ENCODE measurements at regions not wholly inside any gene's neighbourhood (a gene's known extent, or its start where the extent isn't known, plus 50 kb on each side); places are given as distances from the start of the nearest gene placed in this dataset.
"Not testable (repeated sequence)": the region's sequence is repeated elsewhere in the genome, so short reads cannot be mapped to it uniquely, and the experiment has no call there.

- Mint-ChIP-seq H3K27ac (no peak overlapping the region), H3K4me3 (ENCODE audit: low read depth) (no peak overlapping the region), H3K36me3 (ENCODE audit: insufficient read depth) (no peaks in the 10 kb centered on the region), H3K27me3 (no peaks in the 10 kb centered on the region), H3K9me3 (ENCODE audit: low read depth) (no peaks in the 10 kb centered on the region), H3K4me1 (ENCODE audit: low read depth) (no peaks in the 10 kb centered on the region)
- no peak for TF ChIP-seq CTCF (IDR thresholded peaks at IDR 0.05; ENCODE audit: unreplicated experiment)
- DNase-seq (ENCODE audit: low spot score, unreplicated experiment) = no peak
Observed at GRCh38 chr2:66189553-66189952, 245.4 kb upstream of the MEIS1 start.

- Mint-ChIP-seq H3K36me3 (ENCODE audit: insufficient read depth) (no peaks in the 10 kb centered on the region), H3K27ac (no peak overlapping the region), H3K27me3 (no peaks in the 10 kb centered on the region), H3K9me3 (ENCODE audit: low read depth) (no peaks in the 10 kb centered on the region), H3K4me1 (ENCODE audit: low read depth) (no peaks in the 10 kb centered on the region), H3K4me3 (ENCODE audit: low read depth) (no peak overlapping the region)
- TF ChIP-seq CTCF (IDR thresholded peaks at IDR 0.05; ENCODE audit: unreplicated experiment) = no peak
- no peak for DNase-seq (ENCODE audit: low spot score, unreplicated experiment)
Observed at GRCh38 chr2:66186537-66186936, 248.4 kb upstream of the MEIS1 start.

GRCh38 chr2:66185497-66186054, 249.3 kb upstream of the MEIS1 start:
- H3K27ac Mint-ChIP-seq = no peak overlapping the region

GRCh38 chr2:66177128-66177796, 257.7 kb upstream of the MEIS1 start:
- H3K4me1 Mint-ChIP-seq (ENCODE audit: low read depth); H3K4me3 Mint-ChIP-seq (ENCODE audit: low read depth); H3K9me3 Mint-ChIP-seq (ENCODE audit: low read depth); DNase-seq (ENCODE audit: low spot score, unreplicated experiment); H3K27me3 Mint-ChIP-seq; H3K27ac Mint-ChIP-seq; H3K36me3 Mint-ChIP-seq (ENCODE audit: insufficient read depth): not testable (repeated sequence)

More at GRCh38 chr2:66185497-66186054, 249.3 kb upstream of the MEIS1 start:
- no peaks in the 10 kb centered on the region for H3K4me1 Mint-ChIP-seq (ENCODE audit: low read depth)
- H3K27me3 Mint-ChIP-seq = no peaks in the 10 kb centered on the region
- no peak for DNase-seq (ENCODE audit: low spot score, unreplicated experiment)
- H3K4me3 Mint-ChIP-seq (ENCODE audit: low read depth) = no peak overlapping the region
- H3K9me3 Mint-ChIP-seq (ENCODE audit: low read depth) = no peaks in the 10 kb centered on the region
- no peaks in the 10 kb centered on the region for H3K36me3 Mint-ChIP-seq (ENCODE audit: insufficient read depth)
- no peak for TF ChIP-seq CTCF (IDR thresholded peaks at IDR 0.05; ENCODE audit: unreplicated experiment)

- Mint-ChIP-seq H3K27me3 (no peaks in the 10 kb centered on the region), H3K27ac (no peak overlapping the region), H3K36me3 (ENCODE audit: insufficient read depth) (no peaks in the 10 kb centered on the region), H3K9me3 (ENCODE audit: low read depth) (no peaks in the 10 kb centered on the region), H3K4me1 (ENCODE audit: low read depth) (peaks cover 16% of the 10 kb centered on the region), H3K4me3 (ENCODE audit: low read depth) (no peak overlapping the region)
- no peak for TF ChIP-seq CTCF (IDR thresholded peaks at IDR 0.05; ENCODE audit: unreplicated experiment)
- no peak for DNase-seq (ENCODE audit: low spot score, unreplicated experiment)
Observed at GRCh38 chr2:66174491-66174890, 260.4 kb upstream of the MEIS1 start.

- Mint-ChIP-seq H3K9me3 (ENCODE audit: low read depth) (no peaks in the 10 kb centered on the region), H3K4me3 (ENCODE audit: low read depth) (no peak overlapping the region), H3K36me3 (ENCODE audit: insufficient read depth) (no peaks in the 10 kb centered on the region), H3K27ac (no peak overlapping the region), H3K4me1 (ENCODE audit: low read depth) (peaks cover 16% of the 10 kb centered on the region), H3K27me3 (no peaks in the 10 kb centered on the region)
- no peak for TF ChIP-seq CTCF (IDR thresholded peaks at IDR 0.05; ENCODE audit: unreplicated experiment)
- DNase-seq (ENCODE audit: low spot score, unreplicated experiment) = no peak
Observed at GRCh38 chr2:66173645-66174044, 261.3 kb upstream of the MEIS1 start.
